ENCODE measurements at regions not wholly inside any gene's neighbourhood (a gene's known extent, or its start where the extent isn't known, plus 50 kb on each side); places are given as distances from the start of the nearest gene placed in this dataset.

GRCh38 chr10:35928748-35929147, 286.7 kb upstream of the FZD8 start:
- ChIA-PET CTCF (no interaction called here), POLR2A (ENCODE audit: low non-redundant PET) (interaction anchor here (0.7 kb wide), 1 partner anchor 14 kb away, joined by 5 read pairs; no protein-coding TSS in a partner anchor)
- no peak for DNase-seq (ENCODE audit: low spot score)
- Histone ChIP-seq H3K4me1 (ENCODE audit: insufficient read depth, low read length, poor library complexity, severe bottlenecking) (no peaks in the 10 kb centered on the region), H3K4me3 (ENCODE audit: low read depth, low read length, poor library complexity, severe bottlenecking) (no peak overlapping the region), H3K9me3 (ENCODE audit: low read depth, low read length, poor library complexity, severe bottlenecking) (no peaks in the 10 kb centered on the region), H3K27me3 (replicated peaks; ENCODE audit: insufficient read depth, low read depth, low read length, poor library complexity) (no peaks in the 10 kb centered on the region), H3K27ac (ENCODE audit: low read depth, low read length, poor library complexity, severe bottlenecking) (no peak overlapping the region), H3K36me3 (ENCODE audit: insufficient read depth, low read length, poor library complexity, severe bottlenecking) (no peaks in the 10 kb centered on the region)
- intact Hi-C loops (cut with micrococcal nuclease; ENCODE audit: unreplicated experiment): no loop called here
- no TSS peak for BruUV-seq (replicated peaks)
- TF ChIP-seq, protein P1, sequence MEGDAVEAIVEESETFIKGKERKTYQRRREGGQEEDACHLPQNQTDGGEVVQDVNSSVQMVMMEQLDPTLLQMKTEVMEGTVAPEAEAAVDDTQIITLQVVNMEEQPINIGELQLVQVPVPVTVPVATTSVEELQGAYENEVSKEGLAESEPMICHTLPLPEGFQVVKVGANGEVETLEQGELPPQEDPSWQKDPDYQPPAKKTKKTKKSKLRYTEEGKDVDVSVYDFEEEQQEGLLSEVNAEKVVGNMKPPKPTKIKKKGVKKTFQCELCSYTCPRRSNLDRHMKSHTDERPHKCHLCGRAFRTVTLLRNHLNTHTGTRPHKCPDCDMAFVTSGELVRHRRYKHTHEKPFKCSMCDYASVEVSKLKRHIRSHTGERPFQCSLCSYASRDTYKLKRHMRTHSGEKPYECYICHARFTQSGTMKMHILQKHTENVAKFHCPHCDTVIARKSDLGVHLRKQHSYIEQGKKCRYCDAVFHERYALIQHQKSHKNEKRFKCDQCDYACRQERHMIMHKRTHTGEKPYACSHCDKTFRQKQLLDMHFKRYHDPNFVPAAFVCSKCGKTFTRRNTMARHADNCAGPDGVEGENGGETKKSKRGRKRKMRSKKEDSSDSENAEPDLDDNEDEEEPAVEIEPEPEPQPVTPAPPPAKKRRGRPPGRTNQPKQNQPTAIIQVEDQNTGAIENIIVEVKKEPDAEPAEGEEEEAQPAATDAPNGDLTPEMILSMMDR (conservative IDR thresholded peaks at IDR 0.05; ENCODE audit: low read depth, low read length): no peak
- TF ChIP-seq EZH2 (IDR thresholded peaks at IDR 0.05; ENCODE audit: borderline replicate concordance, low read depth, low read length, poor library complexity, severe bottlenecking): no peak

GRCh38 chr10:35927990-35928488, 285.9 kb upstream of the FZD8 start:
- intact Hi-C loops (cut with micrococcal nuclease; ENCODE audit: unreplicated experiment): no loop called here
- DNase-seq (ENCODE audit: low spot score): no peak
- BruUV-seq (replicated peaks): no TSS peak
- Histone ChIP-seq H3K4me1 (ENCODE audit: insufficient read depth, low read length, poor library complexity, severe bottlenecking) (peaks cover 2% of the 10 kb centered on the region), H3K27me3 (replicated peaks; ENCODE audit: insufficient read depth, low read depth, low read length, poor library complexity) (no peaks in the 10 kb centered on the region), H3K4me3 (ENCODE audit: low read depth, low read length, poor library complexity, severe bottlenecking) (no peak overlapping the region), H3K27ac (ENCODE audit: low read depth, low read length, poor library complexity, severe bottlenecking) (no peak overlapping the region), H3K9me3 (ENCODE audit: low read depth, low read length, poor library complexity, severe bottlenecking) (no peaks in the 10 kb centered on the region), H3K36me3 (ENCODE audit: insufficient read depth, low read length, poor library complexity, severe bottlenecking) (no peaks in the 10 kb centered on the region)
- CTCF ChIA-PET: no interaction called here
- TF ChIP-seq, protein P1 (conservative IDR thresholded peaks at IDR 0.05; ENCODE audit: low read depth, low read length): no peak
- TF ChIP-seq EZH2 (IDR thresholded peaks at IDR 0.05; ENCODE audit: borderline replicate concordance, low read depth, low read length, poor library complexity, severe bottlenecking): no peak
- POLR2A ChIA-PET (ENCODE audit: low non-redundant PET): no interaction called here

GRCh38 chr10:35927341-35927740, 285.2 kb upstream of the FZD8 start:
- POLR2A ChIA-PET (ENCODE audit: low non-redundant PET): no interaction called here
- no TSS peak for BruUV-seq (replicated peaks)
- Histone ChIP-seq H3K4me1 (ENCODE audit: insufficient read depth, low read length, poor library complexity, severe bottlenecking) (peaks cover 7% of the 10 kb centered on the region), H3K9me3 (ENCODE audit: low read depth, low read length, poor library complexity, severe bottlenecking) (no peaks in the 10 kb centered on the region), H3K27ac (ENCODE audit: low read depth, low read length, poor library complexity, severe bottlenecking) (no peak overlapping the region), H3K4me3 (ENCODE audit: low read depth, low read length, poor library complexity, severe bottlenecking) (no peak overlapping the region), H3K36me3 (ENCODE audit: insufficient read depth, low read length, poor library complexity, severe bottlenecking) (no peaks in the 10 kb centered on the region), H3K27me3 (replicated peaks; ENCODE audit: insufficient read depth, low read depth, low read length, poor library complexity) (no peaks in the 10 kb centered on the region)
- DNase-seq (ENCODE audit: low spot score): no peak
- CTCF ChIA-PET: no interaction called here
- TF ChIP-seq, protein P1 (conservative IDR thresholded peaks at IDR 0.05; ENCODE audit: low read depth, low read length): no peak
- TF ChIP-seq EZH2 (IDR thresholded peaks at IDR 0.05; ENCODE audit: borderline replicate concordance, low read depth, low read length, poor library complexity, severe bottlenecking): no peak
- intact Hi-C loops (cut with micrococcal nuclease; ENCODE audit: unreplicated experiment): no loop called here

All from A673 (cell line).